ENCODE measurements at regions not wholly inside any gene's neighbourhood (a gene's known extent, or its start where the extent isn't known, plus 50 kb on each side); places are given as distances from the start of the nearest gene placed in this dataset.
A peak's percentile ranks its signal among the peaks of the same experiment; 100 is the strongest.
"Not testable (repeated sequence)": the region's sequence is repeated elsewhere in the genome, so short reads cannot be mapped to it uniquely, and the experiment has no call there.

- DNase-seq, result no peak
Measured at GRCh38 chr9:38253200-38253599, 139.3 kb upstream of the ALDH1B1 start.

DNA sequence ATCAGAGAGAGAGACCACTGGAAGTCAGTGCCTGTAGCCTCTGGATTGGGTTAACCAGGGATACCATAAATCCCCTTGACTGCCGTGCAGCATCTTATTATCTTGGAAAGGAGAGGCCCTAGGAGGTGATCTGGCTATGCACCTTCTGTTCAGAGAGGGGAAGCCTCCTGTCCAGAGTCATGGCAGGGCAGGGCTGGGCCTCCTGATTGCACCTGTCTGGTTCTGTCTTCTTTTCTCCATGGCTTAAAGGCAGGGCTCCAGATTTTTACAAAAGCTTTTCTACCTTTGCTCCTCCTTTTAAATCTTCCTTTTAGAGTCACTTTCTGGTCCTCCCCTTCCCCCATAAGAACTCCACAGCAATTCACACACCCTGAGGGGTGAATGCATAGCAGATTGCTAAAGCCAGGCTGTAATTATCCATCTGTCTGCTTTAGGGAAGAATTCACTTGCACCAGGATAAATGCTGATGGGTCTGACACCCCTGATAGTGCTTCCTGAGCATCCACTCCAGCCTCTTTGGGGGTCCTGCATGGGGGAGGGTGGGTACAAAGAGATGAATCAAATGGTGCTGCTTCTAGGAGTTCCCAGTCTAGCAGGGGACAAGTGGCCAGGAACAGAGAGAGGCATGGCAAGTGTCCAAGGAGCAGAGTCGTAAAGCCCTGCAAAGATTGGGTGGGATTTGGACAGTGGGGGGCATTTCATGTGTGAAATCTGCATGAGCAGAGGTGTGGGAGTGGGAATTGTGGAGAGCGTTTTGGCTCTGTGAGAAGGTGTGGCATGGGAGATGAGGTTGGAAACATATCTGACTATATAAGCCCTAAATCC, 141.3 kb upstream of the ALDH1B1 start:
- DNase-seq, result peak; percentile 76

DNA sequence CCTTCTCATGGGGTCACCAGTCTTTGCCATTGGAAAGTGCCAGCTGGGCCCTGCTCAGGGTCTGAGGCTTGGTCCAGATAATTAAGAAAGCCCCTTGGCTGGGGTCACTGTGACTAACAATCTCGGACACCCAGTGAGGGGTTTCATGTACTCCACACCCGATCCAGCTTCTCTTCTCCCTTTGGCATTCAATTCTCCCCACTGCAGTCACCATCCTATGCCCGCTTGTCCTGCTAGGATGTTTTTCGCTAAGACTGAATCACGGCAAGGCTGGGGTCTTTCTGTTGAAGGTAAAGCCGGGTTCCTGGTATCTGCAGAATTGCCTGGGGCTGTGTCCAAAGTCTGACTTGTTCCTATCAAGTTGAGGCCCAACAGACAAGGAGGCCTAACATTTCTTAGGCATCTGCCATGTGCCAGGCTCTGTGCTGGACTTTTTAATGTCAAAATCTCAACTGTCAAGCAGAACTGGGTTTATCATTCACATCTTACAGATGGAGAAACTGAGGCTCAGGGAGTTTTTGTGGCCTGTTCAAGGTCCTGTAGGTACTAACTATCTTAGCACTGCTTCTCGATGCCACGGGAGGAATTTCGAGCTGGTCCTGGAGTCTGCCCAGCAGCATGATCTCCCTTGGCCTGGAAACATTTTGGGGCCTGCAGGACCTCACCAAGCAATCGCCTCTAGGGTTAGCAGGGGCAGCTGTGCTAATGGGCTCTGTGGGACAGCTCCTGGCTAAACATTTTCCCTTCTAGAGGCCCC, 142.0 kb upstream of the ALDH1B1 start:
- DNase-seq, result no peak

GRCh38 chr9:38249587-38250210, 142.8 kb upstream of the ALDH1B1 start:
- DNase-seq, result no peak

DNA sequence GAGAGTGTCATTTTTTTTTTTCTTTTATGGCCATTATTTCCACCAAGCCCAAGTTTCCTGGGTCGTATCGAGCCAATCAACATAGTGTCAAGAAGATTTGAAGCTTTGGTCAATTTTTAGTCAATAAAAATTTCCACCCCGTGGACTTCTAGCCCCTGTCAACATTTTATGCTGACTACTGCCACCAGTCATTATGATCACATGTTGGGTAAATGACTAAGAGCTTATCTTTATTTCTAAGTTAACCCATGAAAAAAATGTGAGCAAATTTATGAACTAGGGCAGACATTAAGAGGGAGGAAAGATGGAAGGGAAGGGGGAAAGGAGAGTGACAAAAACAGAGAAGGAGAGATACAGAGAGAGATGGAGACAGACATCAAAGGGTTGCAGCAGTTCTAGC, 143.5 kb upstream of the ALDH1B1 start:
- DNase-seq, result no peak

GRCh38 chr9:38246833-38247232, 145.7 kb upstream of the ALDH1B1 start:
- no peak for DNase-seq

DNA sequence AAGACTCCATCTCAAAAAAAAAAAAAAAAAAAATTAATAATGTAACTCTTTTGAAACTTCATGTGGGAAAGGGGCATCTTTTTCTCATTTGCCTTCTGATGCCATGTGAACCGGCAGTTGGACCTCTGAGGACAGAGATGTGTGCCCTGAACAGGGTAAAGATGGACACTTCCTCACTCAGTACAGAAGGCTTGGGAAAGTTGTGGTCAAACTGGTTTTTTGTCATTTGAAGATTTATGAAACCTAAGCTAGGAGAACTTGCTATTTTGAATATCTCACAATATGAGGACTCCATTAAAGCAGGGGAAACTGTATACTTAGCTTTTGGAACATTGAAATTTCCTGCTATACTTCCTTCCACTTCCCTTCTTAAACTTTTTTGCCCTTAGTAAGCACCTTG, 147.5 kb upstream of the ALDH1B1 start:
- DNase-seq, result no peak

DNA sequence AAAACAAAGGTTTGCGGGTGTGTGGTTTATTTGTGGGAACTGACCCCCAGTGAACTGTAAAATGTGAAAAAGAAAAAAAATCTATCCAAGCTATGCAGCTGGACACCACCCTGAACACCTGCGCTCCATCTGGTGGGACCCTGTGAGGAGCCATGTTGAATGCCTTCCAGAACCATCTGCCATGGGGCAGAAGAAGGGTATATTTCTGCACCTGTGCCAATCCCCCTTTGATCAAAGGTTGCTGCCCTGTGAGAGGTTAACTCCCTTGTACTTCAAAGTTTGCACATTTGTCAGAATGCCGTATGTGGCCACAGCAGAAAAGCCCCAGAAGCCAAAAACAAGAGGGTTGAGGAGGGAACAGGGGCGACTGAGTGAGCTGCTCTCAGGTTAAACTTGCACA, 148.5 kb upstream of the ALDH1B1 start:
- no peak for DNase-seq

- not testable (repeated sequence) for DNase-seq
Measured at GRCh38 chr9:38242151-38242550, 150.4 kb upstream of the ALDH1B1 start.

DNA sequence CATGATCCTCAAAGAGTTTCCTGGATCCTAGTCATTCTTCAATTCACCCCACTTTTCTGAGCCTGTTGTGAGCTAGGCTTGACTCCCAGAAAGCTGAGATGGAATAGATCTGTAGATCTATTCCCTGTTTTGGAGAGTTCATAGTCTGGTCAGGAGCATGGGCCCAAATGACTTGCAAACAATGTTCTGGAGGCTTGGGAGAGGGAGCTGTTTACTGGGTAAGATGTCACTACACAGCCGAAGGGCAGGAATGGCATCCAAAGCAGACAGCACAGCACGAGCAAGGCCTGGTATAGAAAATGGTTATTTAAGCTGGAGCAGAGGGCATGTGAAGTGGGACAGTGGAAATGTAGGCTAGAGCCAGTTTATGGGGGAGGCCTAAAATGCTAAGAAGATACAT, 152.5 kb upstream of the ALDH1B1 start:
- DNase-seq, result no peak

DNA sequence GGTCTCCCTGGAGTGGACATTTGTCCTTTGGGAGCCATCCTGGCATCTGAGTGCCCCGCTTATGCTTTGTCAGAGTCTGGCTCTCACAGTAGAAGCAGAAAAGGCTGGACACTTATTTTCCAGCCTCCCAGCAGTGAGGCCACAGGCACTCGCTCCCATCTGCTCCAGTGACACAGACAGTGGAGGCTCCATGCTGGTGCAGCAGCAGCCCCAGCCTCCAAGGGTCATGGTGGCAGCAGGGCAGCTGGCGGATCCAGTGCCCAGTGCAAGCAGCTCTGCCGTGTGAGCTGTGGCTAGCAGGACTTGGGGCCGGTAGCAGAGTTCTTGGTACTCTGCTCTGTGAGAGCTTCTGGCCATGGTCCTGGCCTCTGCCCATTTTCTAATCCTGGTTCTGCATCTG, 157.3 kb upstream of the ALDH1B1 start:
- DNase-seq, result no peak

DNA sequence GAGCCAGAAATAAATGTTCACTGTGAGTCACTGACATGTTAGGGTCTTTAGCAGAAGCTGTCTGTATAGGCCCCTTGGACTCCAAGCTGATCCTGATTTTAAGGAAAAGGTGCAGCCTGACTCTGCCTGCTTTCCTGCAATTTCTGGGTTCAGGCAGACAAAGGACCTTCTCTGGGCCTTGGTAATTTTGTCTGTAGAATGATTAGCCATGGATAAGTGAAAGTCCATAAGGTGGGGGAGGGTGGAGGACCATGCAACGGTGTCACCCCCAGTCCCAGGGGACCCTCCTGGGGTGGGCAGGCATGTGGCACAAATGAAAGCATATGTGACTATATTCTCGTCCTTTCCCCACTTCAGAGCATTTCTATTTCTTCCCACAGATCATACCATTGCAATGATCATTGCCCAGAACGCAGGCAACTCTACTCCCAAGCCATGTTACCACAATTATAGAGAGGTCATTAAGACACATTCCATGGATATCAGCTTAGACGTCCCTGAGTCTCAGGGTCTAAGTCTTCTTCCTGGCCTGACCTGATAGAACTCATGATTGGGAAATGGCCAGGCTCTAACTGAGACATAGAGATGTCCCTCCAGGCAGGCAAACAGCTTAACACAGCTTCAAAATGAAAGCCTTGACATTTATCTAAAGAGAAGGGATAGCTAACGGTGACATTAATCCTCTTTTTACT, 157.9 kb upstream of the ALDH1B1 start:
- DNase-seq, result no peak

GRCh38 chr9:38233796-38234355, 158.6 kb upstream of the ALDH1B1 start:
- no peak for DNase-seq

GRCh38 chr9:38233343-38233742, 159.2 kb upstream of the ALDH1B1 start:
- DNase-seq, result no peak

DNA sequence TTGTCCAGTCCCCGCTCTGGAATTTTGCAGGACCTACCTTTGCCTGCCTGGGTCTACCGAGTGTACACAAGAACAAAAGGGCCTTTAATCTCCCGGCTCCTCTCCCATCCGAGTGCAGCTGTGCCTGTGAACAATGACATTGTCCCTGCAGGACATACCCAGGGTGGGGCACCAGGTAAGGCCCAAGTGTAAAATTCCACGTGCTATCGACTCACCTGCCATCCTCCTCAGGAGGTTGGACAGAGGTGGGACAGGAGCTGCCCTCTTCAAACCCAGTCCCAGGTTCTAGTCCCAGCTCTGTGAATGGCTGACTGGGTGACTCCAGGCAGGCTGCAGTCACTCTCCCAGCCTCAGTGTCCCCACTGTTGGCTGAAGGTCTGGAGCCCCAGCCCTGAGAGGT, 159.6 kb upstream of the ALDH1B1 start:
- DNase-seq, result no peak

DNA sequence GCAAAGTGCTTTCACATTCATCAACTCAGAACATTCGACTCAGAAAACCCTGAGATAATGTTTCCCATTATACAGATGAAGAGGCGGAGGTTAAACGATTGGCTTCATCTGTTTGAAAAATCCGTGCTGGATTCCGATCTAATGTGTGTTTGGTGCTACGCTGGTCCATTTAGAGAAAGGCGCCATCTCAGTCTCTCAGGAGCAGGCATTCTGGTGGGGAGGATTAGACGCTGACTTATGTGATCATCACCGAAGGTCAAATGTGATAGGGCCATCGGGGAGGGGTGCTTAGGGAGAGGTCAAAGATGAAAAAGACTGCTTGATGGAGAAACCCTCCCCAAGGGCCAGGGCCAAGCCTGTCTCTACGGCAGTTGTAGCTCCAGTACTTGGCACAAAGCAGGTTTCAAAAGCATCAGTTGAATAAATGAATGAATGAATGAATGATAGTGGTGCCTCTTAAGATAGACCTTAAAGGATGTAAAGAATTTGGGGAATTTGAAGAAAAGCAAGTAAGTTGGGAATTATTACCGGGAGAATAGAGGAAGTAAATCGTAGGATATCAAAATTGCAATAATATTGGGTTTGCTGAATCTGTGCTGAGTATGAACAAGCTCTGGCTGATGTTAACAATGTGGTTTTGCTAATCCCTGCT, 160.6 kb upstream of the SHB start:
- DNase-seq, result no peak

DNA sequence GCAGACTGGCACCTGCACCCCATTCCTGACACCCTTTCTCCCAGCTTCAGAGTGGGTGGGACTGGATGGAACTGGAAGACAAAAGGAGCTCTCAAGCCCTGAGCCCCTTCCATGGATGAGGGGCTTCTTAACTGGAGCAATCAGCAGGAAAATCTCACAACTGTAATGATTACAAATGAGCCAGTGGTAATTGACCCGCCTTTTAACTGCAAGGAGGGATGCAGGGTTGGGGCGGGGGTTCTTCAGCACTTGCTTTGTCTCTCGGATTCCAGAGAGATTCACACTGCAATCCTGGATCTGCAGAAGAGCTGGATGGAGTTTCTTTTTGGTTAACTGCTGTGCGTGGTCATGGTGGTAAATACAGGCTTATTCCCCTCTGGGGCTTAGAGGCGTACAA, 160.1 kb upstream of the SHB start:
- DNase-seq, result peak; percentile 4

DNA sequence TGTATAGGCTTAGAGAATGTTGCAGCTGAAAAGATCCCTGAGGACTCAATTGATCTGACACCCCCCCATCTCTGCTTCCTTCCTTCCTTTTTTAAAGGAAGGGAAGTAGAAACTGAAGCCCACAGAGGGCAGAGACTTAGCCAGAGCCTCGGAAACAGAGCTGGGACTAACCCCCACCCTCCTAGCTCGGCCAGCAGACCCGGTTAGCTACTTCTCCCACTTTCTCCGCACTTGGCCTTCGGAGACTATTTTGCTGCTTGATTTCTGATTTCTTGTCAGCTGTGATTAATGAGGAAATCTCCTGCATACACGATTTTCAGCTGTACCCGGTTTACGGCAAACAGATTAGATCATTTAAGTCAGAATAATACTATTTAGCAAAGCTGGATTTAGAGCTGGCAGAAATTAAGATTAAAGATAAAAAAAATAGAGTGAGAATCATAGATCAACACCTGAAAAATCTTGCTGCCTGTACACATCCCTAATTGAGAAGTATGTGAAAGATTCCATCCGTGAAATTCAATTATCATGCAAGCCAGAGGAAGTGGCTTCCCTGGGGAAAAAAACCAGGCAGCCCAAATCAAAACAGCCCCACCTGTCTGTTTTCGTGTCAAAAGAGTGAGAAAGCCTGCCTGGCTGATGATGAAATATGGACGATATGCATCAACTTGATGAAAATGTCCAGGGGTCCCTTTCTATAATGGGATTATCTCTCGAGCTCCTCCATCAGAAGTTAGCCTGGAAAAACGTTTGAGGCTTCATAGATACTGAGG, 159.5 kb upstream of the SHB start:
- no peak for DNase-seq

DNA sequence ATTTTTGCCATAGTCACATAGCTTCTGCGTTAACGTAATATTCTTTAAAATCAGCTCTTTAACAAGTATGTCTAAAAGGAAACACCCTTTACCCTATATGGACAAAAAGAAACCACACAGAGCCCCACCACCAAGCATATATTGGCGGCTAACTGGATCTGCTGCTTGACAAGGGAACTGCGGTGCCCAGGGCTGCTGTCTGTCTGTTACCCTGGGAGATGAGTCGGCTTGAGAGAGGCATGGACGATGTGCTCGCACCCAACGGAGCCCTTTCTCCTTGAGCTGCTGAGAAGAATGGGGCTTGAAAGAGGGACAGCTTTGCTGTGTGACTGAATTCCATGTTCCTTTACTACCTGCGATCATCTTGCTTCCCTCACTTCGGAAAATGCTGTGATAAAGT, 158.6 kb upstream of the SHB start:
- DNase-seq, result no peak

DNA sequence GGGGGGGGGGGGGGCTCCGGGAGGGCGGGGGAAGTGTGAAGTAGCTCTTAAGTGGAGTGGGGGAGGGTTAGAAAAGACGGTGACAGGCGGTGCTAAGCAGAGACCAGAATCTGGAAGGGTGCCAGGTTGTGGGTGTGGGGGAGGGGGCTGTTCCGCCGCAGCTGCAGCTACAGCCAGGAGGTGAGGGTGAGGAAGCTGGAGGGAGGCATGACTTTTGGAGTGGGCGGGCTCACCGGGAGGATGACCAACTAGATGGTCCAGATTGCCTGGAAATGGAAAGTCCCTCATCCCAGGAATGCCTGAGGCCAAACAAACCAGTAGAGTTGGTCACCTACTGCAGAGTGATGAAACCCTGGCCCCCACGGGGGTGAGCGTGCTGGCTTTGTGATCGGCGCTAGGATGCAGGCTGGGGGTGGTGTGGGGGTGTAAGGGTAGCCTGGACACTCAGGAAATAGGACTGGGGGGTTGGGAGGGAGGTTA, 158.1 kb upstream of the SHB start:
- DNase-seq, result peak; percentile 91

DNA sequence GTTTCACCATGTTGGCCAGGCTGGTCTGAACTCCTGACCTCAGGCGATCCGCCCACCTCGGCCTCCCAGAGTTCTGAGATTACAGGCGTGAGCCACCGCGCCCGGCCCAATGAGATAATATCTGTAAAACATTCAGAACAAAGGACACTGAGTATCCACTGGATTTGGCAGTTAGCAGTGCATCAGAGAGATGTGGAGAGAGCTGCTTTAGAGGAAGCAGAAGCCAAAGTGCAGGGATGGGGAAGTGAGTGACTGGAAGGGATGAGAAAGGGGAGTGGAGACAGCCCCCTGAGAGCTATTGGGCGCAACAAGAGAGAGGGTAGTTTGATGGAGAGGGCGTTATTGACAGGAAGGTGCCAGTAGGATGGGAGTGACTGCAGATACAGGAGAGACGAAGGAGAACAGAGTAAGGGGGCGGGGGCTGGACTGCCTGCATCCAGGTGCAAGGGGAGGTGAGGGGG, 157.5 kb upstream of the SHB start:
- DNase-seq, result peak; percentile 79

All from NCI-H2227 treated with DMSO at 0.1 percent for 48 hours (cell line).